H1 (cell line): ENCODE measurements at regions not wholly inside any gene's neighbourhood (a gene's known extent, or its start where the extent isn't known, plus 50 kb on each side); places are given as distances from the start of the nearest gene placed in this dataset.

Experiments used
- ASH2L ChIP-seq: fragments of 200-600, 300-600 bp; sonication (generic); IDR thresholded peaks from one replicate; pipeline ENCODE4 v1.7.1; 2017; ENCODE audit warnings: low read length
- CHD2 ChIP-seq: IDR thresholded peaks from 2 replicates; pipeline ENCODE4 v1.6.1; 2012; ENCODE audit warnings: low read length, improper control_type of control experiment
- CHD7 ChIP-seq: fragments of 300-600 bp; sonication (generic); IDR thresholded peaks from 2 replicates; pipeline ENCODE4 v1.7.1; 2012; ENCODE audit warnings: low read length, moderate library complexity, mild to moderate bottlenecking, inconsistent platforms; ENCODE audit not compliant: insufficient replicate concordance
- EP300 ChIP-seq, 2 experiments: IDR thresholded peaks; 1 replicate in 1 of 2; 2 replicates in 1 of 2; pipeline ENCODE4 v1.6.1; 2011 to 2012; ENCODE audit warnings: low read depth in 2 of 2, low read length in 2 of 2, mild to moderate bottlenecking in 2 of 2, borderline replicate concordance in 1 of 2, inconsistent platforms in 1 of 2, moderate library complexity in 1 of 2
- GTF2F1 ChIP-seq: IDR thresholded peaks from 2 replicates; pipeline ENCODE4 v1.6.1; 2012; ENCODE audit warnings: low read depth, low read length, improper control_type of control experiment, borderline replicate concordance
- HDAC6 ChIP-seq: IDR thresholded peaks from one replicate; pipeline ENCODE4 v1.7.1; 2012; ENCODE audit warnings: low read depth, mild to moderate bottlenecking, inconsistent platforms, low read length, moderate library complexity
- JUN ChIP-seq: IDR thresholded peaks from 2 replicates; pipeline ENCODE4 v1.6.1; 2011; ENCODE audit warnings: low read depth, mild to moderate bottlenecking, improper control_type of control experiment, low read length
- KDM4A ChIP-seq: IDR thresholded peaks from one replicate; pipeline ENCODE4 v1.7.1; 2012; ENCODE audit warnings: low read depth, mild to moderate bottlenecking, moderate library complexity, low read length, inconsistent platforms; ENCODE audit not compliant: severe bottlenecking
- NRF1 ChIP-seq: IDR thresholded peaks from 2 replicates; pipeline ENCODE4 v1.6.1; 2011; ENCODE audit warnings: mild to moderate bottlenecking, low read depth, low read length, improper control_type of control experiment
- RNF2 ChIP-seq: fragments of 200-900, 300-1000 bp; sonication (generic); IDR thresholded peaks from 2 replicates; pipeline ENCODE4 v1.7.1; 2016; ENCODE audit warnings: borderline replicate concordance, low read depth, mild to moderate bottlenecking, antibody characterized with exemption, low read length; ENCODE audit not compliant: poor library complexity, severe bottlenecking; ENCODE audit errors: missing control alignments
- TAF7 ChIP-seq: optimal IDR thresholded peaks from 2 replicates; pipeline ENCODE3; 2011; ENCODE audit warnings: low read depth, mild to moderate bottlenecking, inconsistent platforms, low read length, moderate library complexity, borderline replicate concordance
- YY1 ChIP-seq: IDR thresholded peaks from 2 replicates; pipeline ENCODE4 v1.6.1; 2011; ENCODE audit warnings: low read depth, mild to moderate bottlenecking, low read length

- TF ChIP-seq CHD7: no peak
- no peak for TF ChIP-seq KDM4A
- no peak for TF ChIP-seq GTF2F1
- TF ChIP-seq EP300 (IDR thresholded peaks at IDR 0.05; ENCODE audit: borderline replicate concordance in 1 of 2, low read depth in 2 of 2, low read length in 2 of 2): no peak
- TF ChIP-seq HDAC6: no peak
- TF ChIP-seq JUN: no peak
- TF ChIP-seq YY1: no peak
- TF ChIP-seq RNF2: no peak
- TF ChIP-seq NRF1: no peak
- TF ChIP-seq ASH2L: no peak
- no peak for TF ChIP-seq TAF7
- no peak for TF ChIP-seq CHD2
Observed at GRCh38 chr3:35071772-35072171, 567.6 kb upstream of the ARPP21 start (continued).
